HS-5 (cell line): ENCODE measurements at regions not wholly inside any gene's neighbourhood (a gene's known extent, or its start where the extent isn't known, plus 50 kb on each side); places are given as distances from the start of the nearest gene placed in this dataset.

ENCODE experiments used
- DNase-seq: peaks from one replicate; pipeline ENCODE4 v3.0.0-alpha.2; 2012; ENCODE audit warnings: low read depth

DNA sequence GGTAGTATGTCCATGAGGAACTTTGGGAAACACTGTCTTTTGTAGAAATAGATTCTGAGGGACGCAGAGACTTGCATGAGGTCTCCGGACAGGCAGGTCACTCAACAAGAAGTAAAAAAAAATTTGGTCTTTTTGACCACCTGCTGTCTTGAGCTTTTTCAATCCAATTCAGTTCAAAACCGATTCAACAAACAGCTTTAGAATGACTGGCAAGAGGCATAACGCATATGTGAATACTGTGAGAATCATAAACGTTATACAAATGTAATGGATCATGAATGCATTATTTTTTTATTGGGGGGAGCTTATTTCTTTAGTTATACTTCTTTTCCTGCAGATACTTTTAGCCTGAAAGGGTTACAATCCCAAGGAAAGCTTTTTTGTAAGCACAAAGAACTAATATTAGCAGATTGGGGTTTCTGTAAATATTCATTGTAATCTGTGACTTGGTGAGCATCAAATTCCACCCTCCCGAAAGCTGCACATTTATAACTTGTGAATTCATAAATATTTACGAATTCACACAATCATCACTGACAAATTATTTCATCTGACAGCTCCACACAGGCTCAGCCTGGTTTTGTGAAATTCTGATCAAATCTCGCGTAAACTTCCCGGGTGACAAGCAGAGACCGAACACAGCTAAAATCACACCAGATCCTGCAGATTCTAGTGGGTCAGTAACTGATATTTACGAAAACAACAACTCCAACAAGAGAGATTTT is 507.7 kb downstream of the MN1 start:
- no peak for DNase-seq

DNA sequence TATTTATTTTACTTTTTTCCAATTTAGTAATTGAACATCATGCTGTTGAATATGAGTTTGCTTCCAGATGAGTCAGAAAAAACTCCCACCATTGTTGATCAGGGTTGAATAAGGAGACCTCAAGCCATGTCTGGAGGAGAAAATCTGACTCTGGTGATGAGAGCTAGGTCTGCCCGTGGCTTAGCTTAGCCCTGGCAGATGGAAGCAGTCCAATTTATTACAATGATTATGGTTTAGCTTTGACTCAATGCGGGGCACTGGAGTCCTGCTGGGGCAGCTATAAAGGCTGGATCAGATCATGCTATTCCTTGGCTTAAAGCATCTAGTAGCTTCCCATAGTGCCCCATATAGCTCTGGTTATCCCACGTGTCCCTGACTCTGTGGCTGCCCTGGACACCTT is 506.5 kb downstream of the MN1 start:
- DNase-seq, result no peak

DNA sequence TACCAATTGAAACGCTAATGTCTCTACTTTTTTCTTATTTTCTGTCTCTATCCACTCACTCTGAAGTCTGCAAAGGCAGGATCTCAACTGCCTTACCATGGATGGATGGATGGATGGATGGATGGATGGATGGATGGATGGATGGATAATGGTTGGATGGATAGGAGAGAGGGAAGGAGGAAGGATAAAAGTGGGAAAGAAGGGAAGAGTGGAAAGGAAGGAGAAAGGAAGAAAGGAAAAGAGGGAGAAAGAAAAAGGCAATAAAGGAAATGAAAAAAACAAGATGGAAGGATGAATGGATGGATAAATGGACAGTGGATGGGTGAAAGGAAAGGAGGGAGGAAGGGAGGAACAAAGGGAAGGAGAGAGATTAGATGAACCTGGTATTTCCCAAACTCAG is 506.0 kb downstream of the MN1 start:
- no peak for DNase-seq

DNA sequence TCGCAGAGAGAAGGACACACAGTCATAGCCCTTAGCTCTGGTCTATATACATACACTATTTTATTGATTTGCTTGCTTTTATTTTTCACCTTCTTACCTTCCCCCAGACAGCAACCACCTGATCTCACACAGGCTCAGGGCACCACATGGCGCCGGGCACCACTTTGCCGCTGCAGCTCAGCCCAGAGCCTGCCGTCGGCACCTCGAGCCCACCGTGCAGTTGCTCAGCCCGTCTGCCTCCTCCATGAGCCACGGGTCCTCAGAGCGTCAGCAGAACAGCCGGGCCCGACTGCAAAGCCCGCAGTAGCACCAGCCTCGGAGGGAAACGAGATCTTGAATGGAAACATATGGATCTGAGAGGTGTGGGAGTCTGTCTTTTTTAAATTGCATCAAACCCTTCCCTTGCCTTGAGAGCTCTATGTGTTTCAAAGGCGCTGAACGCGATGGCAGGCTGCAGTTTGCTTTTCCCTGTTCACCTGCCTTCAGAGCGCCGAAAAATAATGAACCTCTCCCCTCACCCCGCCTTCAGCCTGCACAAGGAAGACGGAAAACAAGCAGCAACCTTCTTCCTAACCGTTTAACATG is 505.4 kb downstream of the MN1 start:
- no peak for DNase-seq

DNA sequence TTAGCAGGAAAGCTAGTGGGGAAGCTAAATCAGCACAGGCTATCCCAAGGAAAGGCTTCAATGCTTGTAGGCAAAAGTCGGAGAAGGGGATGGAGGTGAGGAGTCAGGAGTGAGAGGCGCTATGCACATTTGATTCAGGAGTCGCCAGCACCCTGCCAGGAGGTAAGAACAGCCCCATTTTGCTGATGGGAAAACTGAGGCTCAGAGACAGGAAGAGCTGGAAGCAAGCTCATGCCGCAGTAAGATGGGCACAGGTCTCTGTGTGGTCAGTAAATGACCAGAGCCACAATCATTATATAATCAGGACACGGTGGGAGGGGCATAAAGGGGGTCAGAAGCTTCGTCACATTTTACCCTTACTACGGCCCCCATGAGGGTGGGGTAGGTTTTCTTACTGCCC is 504.4 kb downstream of the MN1 start:
- no peak for DNase-seq

DNA sequence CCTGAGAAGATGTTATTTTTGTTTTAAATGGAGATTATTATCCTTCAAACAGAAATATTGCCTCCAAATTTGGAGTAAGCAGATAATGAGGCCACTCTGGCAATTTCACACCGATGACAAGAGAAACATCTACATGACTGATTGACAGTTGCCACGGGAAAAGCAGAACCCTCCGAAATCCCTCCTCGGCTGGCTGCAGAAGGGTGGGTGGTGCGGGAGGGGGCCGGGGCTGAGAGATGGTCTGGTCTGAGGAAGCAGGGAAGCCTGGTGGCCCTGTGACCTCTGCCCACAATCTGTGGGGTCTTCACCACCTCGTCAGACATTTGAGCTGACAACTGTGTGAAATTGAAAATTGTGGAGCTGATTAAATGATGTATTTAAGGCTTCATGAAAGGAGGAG is 503.2 kb downstream of the MN1 start:
- DNase-seq, result no peak

DNA sequence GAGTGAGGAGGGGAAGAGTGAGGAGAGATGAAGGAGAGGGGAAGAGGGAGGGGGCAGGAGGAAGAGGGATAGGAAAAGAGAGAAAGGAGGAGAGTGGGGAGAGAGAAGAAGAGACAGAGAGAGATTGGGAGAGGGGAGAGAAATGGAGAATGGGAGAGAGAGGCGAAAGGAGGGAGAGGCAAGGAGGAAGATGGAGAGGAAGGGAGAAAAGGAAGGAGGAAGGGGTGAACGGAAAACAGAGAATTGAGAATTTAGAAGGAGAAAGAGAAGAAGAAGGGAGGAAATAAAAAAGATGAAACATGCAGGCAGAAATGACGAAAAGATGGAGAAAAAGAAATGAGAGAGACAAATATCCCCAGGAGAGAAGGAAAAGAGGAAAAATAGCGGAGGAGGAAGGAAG is 502.8 kb downstream of the MN1 start:
- DNase-seq, result no peak

DNA sequence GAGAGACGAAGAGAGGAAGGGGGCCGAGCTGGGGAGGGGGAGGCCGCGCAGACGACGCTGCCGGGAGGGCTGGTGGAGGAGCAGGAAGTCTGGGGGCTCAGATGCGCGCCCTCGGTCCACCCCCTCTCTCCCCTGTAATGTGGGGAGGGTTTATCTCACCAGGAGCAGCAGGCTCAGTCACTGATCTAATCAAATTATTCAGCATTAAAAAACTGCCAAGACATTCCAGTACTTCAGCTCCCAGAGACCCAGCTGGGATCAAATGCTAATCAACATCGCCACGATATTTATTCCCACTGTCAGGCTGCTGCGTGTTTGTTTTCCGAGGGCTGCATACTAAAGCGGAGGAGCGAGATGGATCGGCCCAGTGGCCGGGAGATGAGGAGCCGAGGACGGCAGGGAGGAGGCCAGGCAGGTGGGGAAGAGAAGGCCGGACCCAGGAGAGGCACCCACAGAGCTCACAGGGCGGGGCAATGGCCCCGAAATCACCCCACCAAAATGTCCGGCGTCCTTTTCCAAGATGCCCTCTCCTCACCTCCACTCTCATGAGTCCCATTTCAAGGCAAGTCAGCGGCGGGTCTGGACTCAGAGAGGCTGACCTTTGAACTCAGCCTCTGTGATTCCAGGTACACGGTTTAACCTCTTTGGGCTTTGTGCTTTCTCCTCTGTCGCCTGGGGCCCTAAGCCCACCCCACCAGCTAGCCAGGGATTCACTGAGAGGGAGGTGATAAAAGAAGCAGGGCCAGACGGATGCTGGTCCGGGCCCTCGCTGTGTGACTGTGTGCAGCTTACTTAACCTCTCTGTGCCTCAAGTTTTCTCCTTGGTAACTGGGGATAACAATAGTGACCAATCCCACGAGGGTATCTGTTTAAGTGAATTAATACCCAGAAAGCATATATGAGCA is 502.1 kb downstream of the MN1 start:
- DNase-seq, result no peak

DNA sequence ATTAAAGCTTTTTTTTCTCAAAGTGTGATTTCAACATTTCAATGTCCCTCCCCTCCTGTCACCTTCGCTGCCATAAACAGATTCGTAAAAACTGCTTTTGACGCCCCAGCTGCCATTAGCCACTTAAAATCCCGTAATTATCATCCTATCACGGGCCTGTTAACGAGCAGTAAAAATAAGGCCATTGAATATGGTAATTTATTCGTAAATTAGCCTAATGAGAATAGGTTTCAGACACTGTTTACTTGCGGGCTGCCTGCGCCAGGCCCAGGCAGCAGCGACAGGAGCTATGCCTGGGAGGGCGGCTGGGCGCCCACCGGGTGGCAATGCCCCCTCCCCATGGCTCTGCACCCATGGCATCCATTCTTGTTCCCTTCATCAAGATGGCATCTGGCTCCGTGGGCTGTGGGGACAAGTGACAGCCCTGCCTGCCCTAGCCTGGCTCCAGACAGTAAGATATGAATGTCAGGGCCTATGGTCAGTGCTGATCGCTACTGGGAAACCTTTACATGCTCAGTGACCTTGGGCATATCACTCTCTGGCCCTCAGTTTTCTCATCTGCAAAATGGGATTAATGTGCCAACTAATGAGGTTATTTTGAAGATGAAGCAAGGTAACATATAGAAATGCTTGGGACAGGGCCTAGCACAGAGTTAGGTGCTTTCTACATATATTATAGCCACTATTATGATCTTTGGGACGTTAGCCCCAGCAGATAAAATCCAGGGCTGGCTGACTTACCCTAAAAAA is 500.8 kb downstream of the MN1 start:
- DNase-seq, result no peak

DNA sequence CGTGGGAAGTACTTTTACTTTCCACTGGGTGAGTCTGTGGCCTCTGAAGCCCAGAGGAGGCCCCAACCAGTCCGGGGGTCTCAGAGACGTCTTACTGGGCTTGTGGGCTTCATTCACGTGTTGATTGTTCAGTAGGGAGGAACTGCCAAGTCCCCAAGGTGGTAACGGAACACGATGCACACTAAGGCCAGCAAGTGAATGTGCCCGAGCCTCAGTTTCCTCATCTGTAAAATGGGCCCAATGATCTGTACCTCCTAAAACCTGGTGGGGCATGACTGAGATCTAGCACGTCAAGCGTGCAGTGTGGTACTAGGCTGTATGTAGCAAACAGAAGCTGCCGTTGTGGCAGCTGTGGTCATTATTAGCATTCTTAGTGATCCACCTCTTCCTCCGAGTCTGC is 499.1 kb downstream of the MN1 start:
- no peak for DNase-seq

DNA sequence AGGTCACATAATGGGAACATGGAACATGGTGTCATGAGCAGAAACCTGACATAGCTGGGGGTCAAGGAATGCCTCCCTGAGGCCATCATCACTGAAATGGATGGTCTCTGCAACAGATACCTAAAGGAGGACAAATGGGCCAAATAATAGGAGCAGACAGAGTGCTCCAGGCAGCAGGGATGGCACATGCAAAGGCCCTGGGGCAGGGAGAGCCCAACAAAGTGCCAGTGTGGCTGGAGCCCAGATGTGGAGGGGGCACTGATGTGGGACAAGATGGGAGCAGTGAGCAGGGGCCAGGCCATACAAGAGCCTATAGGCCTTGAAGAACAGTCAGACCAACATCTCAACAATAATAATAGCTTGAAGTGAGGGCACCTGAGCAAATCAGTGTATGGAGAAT is 497.8 kb downstream of the MN1 start:
- DNase-seq, result no peak

DNA sequence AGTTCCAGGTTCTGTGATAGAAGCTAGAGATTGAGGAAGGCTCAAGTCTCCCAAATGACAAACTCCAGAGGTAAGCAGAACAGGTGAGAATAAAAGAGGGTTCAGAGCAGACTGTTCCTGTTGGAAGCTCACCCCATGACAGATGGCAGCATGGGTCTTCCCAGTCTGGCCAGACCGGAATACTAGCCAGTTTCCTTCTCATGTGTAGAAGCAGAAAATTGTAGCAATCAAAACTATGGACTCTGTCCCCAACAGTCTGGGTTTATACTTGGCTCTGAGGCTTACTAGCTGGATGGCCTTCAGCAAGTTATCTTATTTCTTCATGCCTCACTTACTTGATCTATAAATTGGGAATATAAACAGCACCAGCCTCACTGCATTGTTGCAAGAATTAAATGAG is 494.8 kb downstream of the MN1 start:
- no peak for DNase-seq

DNA sequence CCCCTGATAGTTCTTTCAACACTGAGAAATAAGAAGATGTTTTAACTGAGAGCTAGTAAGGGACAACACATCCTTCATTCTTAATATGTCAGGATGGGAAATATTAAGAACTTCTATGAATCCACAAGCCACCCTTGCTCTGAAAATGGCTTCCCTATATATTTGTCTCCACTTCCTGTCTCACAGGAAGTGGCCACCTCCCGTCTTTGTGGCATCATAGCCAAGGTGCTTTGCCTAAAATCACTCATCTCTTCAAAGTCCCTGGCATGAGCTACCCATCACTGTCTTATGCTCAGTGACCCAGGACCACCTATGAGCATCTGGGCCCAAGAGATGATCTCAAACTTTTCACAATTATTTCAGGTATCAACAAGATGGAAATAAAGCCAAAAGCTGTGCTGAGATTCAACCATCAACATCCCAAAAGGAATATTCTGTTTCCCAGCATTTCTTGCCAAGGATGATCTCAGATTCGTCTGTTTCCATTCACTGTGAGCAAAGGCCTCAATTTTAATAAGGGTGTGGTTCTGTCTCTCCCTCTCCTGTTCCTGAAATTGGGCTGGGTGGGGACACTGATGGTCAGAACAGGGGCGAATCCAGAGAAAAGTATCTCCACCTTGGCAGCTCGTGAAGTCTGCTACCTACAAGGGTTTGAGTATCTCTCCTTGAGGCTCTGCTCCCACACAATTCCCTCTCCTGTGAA is 493.9 kb downstream of the MN1 start:
- no peak for DNase-seq

DNA sequence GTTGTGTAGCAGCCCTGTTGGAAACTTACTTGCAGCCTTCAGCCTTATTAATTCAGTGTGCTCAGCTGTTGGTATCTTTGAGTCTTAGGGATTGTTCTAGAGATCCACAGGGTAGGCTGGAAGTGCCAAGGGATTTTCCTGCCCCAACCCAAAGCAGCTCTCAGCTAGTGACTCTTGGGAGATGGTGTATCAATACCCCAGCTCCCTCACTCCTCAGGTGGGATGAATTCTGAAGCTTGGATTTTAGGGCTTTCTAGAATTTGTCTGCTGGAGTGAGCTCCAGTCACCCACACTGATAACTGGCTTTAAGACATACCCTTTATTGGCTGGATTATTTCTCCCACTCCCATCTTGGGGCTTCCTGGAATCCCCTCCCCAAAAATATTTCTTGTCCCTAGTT is 493.0 kb downstream of the MN1 start:
- DNase-seq, result no peak

DNA sequence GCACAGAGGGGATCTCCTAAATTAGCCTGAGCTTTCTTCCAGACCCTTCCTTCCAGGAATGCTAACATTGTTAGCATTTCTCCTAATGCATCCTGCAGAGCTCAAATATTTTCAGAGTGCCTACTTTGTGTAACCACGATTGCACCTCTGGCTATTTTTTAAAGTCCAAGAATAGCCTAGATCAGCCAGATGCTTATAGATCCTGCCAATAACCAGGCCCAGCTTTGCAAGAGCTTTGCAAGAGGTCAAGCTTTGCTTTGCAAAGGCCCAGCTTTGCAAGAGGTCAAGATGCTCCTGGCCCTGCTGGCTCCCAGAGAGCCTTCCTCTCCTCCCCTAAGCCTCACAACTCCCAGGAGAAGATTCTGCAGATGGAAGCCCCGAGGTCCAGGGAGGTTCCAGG is 491.9 kb downstream of the MN1 start:
- DNase-seq, result no peak

DNA sequence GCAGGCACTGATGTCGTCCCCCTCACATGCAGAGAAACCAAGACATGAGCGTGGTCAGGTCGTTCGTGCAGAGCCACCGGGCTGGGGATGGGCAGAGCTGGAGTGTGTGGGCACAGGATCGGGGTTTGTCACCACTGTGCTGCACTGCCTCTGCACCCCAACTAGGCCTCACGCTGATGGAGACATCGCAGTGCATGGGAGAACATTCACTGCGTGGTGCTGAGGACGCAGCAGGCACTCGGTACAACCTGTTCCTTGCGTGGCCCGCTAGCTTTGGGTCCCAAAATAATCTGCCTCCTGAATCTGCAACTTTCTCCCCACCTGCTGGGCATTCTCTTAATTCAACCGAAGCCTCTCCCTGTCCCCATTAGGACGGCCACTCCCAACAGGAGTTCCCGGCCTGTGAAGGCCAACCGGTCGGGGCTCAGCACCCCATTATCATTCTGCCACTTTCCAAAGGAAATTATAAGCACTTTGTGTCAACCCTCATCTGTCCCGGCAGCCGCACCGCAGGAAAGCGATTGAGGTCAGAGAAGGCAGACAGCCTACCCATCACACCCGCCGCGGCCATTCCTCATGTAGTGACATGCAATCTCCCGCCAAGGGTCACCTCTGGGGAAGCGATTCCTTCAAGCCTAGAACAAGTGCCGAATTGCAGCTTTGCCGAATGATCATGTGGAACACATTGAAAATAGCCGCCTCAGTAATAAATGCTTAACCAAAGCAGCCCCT is 490.4 kb downstream of the MN1 start:
- no peak for DNase-seq

DNA sequence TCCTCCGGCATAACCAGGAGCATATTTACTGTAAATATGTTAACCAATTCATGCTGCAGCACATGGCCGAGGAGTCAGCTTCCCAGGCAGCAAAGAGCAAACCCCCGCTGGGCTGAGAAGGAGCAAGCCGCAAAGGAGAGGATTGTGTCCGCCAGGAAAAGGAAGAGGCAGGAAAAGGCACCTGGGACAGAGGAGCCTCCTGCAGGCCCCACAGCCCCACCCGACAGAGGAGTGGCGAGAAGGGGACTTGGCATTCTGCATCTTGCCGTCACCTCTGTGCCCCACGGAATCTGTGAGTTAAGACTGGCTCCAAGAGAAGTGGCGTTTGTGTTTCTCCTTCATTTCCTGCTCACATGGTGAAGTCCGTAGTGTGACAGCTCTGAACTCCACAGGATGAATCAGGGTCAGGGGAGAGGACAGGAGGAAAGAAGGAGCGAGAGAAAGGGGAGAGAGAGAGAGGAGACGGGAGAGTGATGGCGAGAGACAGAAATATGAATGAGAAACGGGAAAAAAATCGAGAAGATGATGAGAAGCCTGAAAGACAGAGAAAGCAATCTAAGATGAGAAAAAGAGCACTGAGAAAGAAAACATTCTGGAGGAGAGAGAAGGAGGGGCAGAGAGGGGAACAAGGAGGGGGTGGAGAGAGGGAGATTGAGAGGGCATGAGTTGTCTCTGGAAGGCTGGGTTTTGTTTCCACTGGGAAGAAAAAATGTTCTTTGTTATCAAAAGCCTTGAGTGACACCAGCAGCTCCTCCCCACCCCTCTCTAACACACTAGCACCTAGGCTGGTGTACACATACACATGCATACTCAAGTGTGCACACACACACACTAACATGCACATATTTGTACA is 489.6 kb downstream of the MN1 start:
- no peak for DNase-seq

DNA sequence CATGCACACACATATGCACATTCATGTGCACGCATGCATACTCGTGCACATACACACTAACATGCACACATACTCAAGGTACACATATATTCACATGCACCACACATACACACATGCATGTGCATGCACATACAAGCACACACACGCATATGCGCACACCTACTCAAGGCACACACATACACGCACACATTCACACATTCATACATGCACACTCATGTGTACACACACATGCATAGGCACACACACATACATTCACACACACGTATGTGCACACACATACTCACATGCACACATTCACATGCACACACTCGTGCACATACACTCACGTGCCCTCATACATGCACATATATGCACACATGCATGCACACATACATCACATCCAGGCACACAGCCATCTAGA is 489.0 kb downstream of the MN1 start:
- no peak for DNase-seq

DNA sequence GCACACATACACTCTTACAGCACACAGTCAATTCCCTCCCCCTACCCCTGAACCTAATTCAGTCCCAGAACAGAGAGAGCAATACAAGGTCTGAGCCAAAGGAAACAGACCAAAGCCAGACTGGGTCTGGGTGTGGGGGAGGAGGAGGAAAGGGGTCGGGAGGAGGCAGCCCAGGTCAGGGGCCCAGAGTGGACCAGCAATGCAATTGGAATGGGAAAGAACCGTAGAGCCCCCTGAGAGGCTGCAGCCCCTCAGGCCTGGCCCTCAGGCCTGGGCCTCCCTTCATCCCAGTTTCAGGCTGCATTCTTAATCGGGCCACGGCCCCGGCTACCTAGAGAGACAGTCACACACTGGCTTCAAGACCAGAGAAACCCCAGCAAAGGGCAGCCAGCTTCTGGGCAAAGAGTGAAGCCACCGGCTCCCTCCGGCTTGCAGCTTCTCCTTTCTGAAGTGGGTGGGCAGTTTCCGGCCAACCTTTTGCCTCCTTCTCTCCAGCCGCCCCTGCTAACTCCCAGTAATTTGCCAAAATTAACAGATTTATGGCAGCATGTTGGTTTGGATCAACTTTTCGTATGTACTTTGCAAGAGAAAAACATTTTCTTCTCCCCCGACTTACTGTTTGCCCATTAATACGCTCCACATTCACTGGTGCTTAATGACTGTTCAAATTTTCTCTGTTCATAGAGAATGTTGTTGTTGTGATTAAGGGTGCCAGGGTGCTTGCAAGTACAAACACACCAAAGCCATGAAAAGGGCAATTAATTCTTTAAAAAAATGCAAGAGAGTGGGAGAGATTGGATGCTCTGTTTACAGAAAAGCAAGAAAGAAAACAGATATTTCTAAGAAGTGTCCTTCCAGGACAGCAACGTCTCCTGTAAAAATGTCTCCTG is 488.3 kb downstream of the MN1 start:
- no peak for DNase-seq
